HG03095 (cell line): ENCODE measurements at regions not wholly inside any gene's neighbourhood (a gene's known extent, or its start where the extent isn't known, plus 50 kb on each side); places are given as distances from the start of the nearest gene placed in this dataset.
"Not testable (repeated sequence)": the region's sequence is repeated elsewhere in the genome, so short reads cannot be mapped to it uniquely, and the experiment has no call there.

Experiments used
- ATAC-seq: cut with Tn5 transposase; IDR thresholded peaks from one replicate; pipeline ENCODE4 v1.9.1; 2021; ENCODE audit warnings: moderate library complexity; ENCODE audit not compliant: unreplicated experiment

- ATAC-seq, result no peak
Observed at GRCh38 chr4:115279330-115279729, 165.9 kb upstream of the NDST4 start.

DNA sequence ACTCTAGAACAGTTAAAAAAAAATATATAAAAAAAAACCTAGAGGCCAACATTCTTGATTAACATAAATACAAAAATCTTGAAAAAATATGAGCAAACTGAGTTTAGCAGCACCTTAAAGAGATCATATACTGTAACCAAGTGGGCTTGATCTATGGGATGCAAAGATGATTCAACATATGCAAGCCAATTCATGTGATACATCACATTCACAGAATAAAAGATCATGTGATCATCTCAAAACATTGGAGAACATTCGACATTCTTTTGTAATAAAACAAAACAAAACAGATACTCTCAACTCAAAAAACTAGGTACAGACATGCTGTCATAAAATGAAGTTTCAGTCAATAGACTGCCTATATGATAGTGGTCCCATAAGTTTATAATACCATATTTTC is 165.4 kb upstream of the NDST4 start:
- no peak for ATAC-seq

- no peak for ATAC-seq
Observed at GRCh38 chr4:115275615-115276014, 162.2 kb upstream of the NDST4 start.

DNA sequence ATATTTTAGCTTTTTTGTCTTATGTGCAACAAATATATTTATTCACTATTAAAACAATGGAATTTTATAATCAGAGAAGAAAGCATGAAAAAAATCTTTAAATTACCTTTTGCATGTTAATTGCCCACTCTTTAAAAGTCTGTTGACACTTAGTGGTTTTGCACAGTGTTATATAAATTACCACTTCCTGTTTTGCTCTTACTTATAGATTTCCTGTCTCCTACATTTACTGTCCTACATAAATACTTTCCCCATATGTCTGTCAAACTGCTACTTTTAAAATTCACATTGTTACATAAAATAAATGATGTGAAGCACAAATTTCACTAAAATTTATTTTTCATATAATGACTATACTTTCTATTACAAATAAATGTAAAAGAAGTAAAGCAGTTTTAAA is 161.1 kb upstream of the NDST4 start:
- peak; percentile 54 for ATAC-seq

- ATAC-seq, result no peak
Observed at GRCh38 chr4:115272594-115272993, 159.2 kb upstream of the NDST4 start.

DNA sequence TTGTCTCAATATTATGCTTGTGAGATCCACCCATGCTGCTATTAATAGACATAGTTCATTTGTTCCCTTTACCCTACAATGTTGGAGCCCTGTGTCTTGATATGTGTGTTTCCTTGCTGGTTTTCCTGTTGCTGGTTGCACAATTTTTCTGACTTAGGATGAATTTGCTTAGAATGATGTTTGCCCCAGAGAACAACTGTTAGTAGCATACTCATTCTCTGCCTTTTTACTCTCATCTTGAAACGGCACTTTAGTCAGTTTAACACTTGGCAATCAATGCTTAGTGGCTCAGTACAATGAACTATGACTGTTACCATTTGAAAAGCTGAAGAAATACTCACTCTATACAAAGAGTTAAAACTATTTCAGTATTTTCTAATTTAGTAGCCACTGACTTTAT is 158.8 kb upstream of the NDST4 start:
- ATAC-seq, result peak; percentile 79

GRCh38 chr4:115260195-115260594 is 146.8 kb upstream of the NDST4 start:
- no peak for ATAC-seq

DNA sequence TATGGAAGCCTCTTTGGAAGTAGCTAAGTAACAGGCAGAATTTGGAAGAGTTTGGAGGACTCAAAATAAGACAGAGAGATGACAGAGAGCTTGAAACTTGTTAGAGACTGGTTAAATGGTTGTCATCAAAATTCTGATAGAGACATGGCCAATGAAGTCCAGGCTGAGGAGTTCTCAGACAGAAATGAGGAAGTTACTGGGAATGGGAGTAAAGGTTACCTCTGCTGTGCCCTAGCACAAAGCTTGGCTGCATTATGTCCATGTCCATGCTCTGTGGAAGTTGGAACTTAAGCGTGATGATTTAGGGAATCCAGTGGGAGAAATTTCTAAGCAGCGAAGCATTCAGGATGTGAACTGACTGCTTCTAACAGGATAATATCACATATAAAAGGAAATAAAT is 146.2 kb upstream of the NDST4 start:
- no peak for ATAC-seq

- ATAC-seq, result no peak
Observed at GRCh38 chr4:115249808-115250207, 136.4 kb upstream of the NDST4 start.

- ATAC-seq, result no peak
Observed at GRCh38 chr4:115234405-115235093, 121.1 kb upstream of the NDST4 start.

GRCh38 chr4:115233600-115233999 is 120.2 kb upstream of the NDST4 start:
- ATAC-seq, result no peak

GRCh38 chr4:115229873-115230272 is 116.5 kb upstream of the NDST4 start:
- no peak for ATAC-seq

DNA sequence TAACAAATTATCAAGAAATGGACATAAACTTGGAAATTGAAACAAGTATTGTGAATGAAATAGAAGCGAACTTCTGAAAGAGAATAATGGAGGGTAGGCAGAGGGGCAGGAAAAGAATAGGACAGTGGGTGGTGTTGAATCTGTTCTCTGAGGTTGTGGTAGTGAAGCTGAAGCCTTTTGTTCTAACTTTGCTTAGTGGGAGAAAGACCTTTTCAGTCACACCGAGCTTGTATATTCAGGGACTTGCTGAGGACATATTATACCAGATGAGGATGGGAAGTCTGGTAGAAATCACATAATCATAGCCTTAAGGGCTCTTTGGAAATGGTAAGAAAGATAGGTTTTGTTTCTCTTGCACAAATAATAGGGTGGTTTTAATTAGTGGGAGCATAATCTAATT is 115.4 kb upstream of the NDST4 start:
- no peak for ATAC-seq

DNA sequence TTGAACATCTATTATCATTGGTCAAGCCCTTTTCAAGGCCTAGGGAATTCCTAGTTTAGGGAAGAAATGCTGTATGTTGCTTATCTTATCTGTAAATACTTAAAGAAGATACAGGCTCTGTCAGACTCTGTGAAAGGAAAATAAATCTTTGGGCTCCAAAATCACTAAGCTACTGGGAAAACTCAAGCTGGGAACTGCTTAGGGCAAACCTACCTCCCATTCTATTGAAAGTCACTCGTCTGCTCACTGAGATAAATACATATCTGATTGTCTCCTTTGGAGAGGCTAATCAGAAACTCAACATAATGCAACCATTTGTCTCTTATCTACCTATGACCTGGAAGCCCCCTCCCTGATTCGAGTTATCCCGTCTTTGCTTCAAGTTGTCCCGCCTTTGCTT is 108.6 kb upstream of the NDST4 start:
- no peak for ATAC-seq

DNA sequence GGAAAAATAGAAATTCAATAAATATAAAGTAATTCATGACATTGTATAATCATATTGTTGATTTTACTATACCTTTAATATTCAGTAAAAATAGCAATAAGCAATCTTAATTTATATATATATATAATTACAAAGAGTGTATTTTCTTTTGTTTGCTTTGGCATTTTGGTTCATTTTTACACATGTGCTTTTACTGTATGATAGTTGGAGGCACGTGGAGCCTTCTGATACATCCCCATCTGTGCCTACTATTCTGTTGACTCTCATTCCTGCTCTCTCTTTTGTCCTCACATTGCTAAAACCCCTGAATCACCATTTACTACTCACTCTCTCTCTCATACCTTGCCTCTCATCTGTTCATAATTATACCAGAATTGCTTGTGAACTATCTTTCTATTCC is 106.4 kb upstream of the NDST4 start:
- no peak for ATAC-seq

DNA sequence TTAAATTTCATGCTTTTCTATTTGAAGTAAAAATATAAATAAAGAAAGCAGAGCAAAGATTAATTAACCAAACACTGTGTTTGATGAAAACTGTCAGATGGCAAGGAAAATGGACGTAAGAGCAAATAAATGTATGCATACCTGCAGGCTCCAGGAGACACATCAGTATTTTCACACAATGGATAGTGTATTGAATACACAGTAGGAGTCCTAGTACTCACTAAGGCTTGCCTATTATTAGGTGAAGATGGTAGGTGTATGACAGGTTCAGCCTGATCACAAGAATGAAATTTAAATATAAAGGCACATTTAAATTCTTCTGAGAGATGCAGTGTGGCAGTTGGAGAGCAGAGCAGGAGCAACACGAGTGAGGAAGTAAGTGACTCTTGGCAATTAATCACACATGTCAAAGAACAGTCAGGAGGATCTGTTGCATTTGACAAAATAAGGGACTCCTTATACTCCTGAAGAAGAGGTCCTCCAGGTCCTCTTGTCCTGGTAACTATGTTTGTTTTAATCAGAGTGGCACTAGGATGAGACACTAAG is 106.0 kb upstream of the NDST4 start:
- ATAC-seq, result no peak

GRCh38 chr4:115215935-115216334 is 102.5 kb upstream of the NDST4 start:
- ATAC-seq, result no peak

DNA sequence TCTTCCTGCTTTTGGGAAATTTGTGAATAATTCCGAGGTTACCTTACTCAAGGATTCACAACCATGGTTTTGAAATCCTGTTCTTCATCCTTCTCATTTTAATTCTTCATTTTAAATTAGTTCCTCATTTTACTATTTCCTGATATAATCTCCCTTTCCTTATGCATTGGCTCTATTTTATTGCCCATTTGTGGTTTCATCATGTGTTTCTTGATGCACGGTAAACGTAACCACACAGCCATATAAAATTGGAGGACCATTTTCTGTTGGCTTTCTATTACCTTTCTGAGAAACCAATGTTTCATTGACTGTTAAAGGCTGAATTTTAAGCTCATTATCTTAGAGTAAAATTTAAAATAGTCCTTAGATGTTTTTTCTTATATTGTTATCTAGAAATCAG is 100.3 kb upstream of the NDST4 start:
- no peak for ATAC-seq

GRCh38 chr4:115201042-115201330 is 87.6 kb upstream of the NDST4 start:
- ATAC-seq, result no peak

DNA sequence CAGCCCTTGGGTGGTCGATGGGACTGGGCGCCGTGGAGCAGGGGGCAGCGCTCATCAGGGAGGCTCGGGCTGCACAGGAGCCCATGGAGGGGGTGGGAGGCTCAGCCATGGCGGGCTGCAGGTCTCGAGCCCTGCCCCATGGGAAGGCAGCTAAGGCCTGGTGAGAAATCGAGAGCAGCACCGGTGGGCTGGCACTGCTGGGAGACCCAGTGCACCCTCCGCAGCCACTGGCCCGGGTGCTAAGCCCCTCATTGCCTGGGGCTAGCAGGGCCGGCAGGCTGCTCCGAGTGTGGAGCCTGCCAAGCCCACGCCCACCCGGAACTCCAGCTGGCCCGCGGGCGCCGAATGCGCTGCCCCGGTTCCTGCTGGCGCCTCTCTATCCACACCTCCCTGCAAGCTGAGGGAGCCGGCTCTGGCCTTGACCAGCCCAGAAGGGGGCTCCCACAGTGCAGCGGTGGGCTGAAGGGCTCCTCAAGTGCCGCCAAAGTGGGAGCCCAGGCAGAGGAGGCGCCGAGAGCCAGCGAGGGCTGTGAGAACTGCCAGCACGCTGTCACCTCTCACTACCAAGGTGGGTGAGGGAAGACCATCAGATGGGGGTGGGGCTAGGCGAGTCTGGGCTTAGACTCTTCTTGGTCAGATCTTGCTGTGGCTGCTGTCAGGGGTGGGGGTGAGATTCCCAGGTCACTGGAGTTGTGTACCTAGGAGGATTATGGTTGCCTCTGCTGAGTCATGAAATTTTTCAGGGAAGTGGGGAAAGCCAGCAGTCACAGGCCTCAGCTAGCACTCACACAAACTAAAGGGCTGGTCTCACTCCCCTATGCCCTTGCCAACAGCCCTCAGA is 87.0 kb upstream of the NDST4 start:
- ATAC-seq, result not testable (repeated sequence)

DNA sequence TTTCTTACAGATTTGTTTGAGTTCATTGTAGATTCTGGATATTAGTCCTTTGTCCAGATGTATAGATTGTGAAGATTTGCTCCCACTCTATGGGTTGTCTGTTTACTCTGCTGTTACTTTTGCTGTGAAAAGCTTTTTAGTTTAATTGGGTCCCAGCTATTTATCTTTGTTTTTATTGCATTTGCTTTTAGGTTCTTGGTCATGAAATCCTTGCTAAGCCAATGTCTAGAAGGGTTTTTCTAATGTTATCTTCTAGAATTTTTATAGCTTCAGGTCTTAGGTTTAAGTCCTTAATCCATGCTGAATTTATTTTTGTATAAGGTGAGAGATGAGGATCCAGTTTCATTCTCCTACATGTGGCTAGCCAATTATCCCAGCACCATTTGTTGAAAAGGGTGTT is 81.2 kb upstream of the NDST4 start:
- ATAC-seq, result not testable (repeated sequence)

DNA sequence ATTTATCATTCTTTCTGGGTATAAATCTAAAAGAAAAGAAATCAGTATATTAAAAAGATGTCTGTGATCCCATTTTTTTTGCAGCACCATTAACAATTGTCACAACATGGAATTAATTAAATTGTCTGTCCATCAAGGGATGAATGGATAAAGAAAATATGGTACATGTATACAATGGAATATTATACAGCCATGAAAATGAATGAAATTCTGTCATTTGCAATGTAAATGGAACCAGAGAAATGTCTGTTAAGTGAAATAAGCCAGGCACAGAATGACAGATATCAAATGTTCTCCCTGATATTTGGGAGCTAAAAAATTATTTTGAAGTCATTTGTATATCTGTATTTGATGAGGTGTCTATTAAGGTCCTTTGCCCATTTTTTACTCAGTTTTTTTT is 77.1 kb upstream of the NDST4 start:
- no peak for ATAC-seq
